ENCODE measurements at regions not wholly inside any gene's neighbourhood (a gene's known extent, or its start where the extent isn't known, plus 50 kb on each side); places are given as distances from the start of the nearest gene placed in this dataset.

DNA sequence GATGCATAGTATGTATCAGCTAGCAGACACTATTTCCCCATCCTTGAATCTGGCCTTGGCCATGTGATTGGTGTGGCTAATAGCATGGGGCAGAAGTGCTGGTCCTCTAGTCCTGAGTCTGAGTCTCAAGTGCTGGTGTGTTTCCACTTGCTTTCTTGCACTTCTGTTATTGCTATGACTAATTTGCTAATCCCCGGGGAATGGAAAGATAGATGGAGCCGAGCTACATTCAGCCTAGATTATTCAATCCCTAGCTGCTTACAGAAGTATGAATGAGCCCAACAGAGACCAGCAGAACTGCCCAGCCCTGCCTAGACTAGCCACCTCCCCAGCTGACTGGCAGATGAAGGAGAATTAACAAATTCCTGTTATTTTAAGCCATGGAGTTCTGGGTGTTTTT is 53.2 kb upstream of the SYPL1 start:
- DNase-seq (ENCODE audit: low spot score) = no peak

DNA sequence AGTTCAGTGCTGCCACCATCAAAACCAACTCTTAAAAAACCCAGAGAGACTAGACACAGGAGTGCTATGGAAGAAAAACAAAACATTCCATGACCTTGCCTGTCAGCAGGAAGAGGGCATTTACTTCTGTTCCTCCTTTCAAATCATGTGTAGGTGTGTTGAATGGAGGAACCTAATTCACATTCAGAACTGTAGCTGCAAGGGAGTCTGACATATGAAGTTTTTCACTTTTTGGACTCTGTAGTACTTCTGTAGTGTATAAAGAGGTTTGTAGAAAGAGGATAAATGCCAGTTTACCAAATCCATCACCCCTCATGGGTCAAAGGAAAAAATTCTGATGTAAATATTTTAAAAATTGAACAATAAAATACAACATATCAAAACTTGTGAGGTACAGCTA is 51.1 kb upstream of the SYPL1 start:
- no peak for DNase-seq (ENCODE audit: low spot score)

All from globus pallidus (tissue), 1 donor.